GM12874 (cell line): ENCODE measurements at regions not wholly inside any gene's neighbourhood (a gene's known extent, or its start where the extent isn't known, plus 50 kb on each side); places are given as distances from the start of the nearest gene placed in this dataset.

Source experiments
- TF ChIP-seq, protein P1 (sequence below): IDR thresholded peaks from 2 replicates; pipeline ENCODE4 v1.5.1; 2011; ENCODE audit warnings: low read depth, mild to moderate bottlenecking, control low read depth, low read length, moderate library complexity; ENCODE audit not compliant: insufficient read depth

DNA sequence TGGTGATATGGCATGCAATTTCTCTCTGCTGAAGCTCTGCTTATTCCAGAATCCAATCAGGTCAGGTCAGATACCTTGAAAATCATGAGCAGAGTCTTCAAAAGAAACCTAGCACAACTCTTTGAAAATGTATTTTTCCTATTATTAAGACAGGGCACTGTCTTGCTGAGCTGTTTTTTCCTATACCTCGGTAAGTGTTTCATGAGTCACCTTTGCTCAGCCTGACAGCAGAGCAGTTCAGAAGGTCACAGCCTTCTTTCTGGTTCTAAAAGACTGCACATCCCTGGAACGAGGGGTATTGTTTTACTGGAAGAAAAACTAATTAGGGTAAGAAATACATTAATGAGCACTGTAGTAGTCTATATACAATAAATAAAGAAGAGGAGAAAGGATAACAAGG, 422.0 kb downstream of the SOX2 start:
- TF ChIP-seq, protein P1, sequence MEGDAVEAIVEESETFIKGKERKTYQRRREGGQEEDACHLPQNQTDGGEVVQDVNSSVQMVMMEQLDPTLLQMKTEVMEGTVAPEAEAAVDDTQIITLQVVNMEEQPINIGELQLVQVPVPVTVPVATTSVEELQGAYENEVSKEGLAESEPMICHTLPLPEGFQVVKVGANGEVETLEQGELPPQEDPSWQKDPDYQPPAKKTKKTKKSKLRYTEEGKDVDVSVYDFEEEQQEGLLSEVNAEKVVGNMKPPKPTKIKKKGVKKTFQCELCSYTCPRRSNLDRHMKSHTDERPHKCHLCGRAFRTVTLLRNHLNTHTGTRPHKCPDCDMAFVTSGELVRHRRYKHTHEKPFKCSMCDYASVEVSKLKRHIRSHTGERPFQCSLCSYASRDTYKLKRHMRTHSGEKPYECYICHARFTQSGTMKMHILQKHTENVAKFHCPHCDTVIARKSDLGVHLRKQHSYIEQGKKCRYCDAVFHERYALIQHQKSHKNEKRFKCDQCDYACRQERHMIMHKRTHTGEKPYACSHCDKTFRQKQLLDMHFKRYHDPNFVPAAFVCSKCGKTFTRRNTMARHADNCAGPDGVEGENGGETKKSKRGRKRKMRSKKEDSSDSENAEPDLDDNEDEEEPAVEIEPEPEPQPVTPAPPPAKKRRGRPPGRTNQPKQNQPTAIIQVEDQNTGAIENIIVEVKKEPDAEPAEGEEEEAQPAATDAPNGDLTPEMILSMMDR, result no peak

DNA sequence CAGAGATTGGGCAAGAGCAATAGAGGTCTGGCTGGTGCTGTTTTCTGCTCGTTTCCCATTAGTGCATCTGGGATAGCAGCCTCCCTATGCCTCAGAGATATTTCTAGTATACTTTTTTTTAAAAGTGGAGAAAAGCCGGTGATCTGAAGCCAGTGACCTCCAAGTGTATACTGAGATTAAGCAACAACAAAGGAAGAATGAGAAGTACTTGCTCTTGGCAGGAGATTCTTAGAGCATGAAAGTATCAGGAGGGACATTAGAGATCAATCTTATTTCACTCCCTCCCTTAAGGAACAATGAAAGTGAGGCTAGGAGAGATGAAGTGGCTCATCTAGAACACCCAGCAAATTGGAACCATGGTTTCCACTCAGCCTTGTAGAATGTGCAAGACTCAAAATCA, 423.3 kb downstream of the SOX2 start:
- TF ChIP-seq, protein P1, result no peak

DNA sequence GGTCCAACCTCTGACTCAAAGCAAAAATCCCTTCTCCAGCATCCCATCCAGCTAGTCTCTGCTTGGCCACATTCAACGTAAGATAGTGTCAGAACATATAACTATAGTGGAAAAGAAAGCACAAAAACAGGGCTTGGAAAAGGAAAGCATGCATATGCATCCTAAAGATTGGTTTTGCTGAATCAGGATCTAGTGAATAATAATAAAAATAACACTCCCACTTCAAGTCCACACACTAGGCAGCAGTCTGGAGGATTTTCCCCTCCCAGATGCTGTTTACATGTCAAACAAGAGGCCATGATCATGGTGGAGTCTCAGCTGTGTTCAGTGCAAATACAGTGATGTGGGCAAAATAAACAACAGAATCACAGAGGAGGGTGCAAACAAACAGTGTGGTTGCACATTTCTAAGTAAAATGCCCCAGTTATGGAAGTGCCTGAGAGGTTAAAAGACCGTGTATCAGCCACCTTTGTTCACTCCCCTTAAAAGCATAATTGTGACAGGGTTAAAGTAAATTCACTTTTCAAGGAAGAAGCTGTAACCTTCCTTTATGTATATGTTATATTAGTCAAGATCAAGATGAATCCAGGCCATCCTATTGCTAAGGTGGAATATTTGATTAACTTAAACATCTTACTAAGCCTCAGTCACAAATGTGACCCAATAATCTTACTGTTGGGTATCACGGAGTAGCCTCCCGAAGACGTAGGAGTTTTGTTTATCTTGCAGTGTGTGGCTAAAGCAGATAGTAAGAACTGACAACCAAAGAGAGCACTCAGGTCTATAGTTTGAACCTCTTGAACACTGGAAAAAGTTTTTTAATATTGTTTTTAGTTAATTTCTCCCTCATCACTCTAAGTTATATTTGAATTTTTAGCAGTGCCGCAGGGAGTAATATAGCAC, 424.5 kb downstream of the SOX2 start:
- TF ChIP-seq, protein P1, result no peak

DNA sequence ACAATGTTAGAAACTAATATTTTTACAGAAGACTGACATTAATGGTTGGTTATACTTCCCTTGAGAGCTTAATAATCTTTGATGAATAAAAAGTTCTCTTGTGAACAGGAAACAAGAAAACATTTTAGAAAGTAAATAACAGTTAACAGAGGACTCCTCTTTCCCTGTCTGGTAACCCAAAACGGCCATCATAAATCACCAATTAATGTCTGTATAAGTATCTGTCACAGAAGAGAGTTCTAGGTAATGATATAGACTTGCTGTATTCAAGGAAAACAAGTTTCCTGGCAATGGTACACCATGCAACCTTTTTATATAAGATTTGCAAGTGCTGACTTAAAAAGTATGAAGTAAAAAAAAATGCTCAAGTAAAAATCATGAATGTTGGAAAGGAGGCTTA, 426.7 kb downstream of the SOX2 start:
- TF ChIP-seq, protein P1, result no peak

DNA sequence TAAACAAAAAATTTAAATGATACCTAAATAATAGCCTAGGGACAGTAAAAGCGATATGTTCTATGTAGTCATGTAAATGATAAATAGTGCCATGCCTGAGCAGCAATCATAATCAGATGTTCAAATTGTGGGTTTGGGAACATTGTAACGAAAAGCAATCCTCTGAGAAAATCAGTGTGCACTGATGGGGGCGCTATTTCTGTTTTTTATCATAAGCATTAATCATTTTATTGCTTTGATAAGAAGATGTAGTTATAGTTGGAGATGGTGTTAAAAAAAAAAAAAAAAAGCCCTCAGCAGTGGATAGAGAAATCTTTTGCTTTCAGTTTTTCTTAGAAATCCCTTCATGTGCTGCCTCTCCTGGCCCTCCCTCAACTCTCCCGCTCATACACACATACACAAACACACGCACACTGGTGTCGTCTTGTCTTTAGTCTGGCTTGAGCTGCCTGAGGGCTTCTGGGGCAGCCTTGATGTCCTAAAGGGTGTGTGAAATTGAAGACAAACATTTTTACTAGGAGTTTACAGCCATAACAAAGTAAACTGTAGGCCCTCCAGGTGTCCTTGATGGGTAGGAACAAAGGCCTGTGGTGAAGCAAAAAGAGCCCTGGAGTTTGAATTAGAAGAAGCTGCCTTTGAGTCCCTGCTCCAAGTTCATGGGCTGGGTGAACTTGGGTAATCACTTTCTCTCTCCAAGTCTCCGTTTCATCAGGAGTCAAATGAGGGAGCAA, 428.1 kb downstream of the SOX2 start:
- TF ChIP-seq, protein P1, result no peak

DNA sequence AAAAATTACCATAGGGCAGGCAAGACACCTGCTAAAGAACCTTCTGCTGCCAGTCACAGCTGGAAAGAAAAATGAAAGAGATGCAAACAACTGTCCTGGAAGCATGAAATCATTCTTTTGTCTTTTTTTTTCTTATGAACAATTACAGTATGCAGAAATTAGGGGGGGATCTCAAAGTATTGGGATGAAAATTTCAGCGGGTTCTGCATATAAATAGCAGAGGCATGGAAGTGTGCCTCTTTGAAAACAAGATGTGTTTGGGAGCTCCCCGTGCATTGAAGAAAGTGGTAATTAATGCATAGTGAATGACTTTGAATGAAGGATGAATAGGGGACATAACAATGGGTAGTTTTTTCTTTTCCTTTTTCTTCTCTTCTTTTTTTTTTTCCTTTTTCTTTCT, 431.2 kb downstream of the SOX2 start:
- TF ChIP-seq, protein P1, result no peak

DNA sequence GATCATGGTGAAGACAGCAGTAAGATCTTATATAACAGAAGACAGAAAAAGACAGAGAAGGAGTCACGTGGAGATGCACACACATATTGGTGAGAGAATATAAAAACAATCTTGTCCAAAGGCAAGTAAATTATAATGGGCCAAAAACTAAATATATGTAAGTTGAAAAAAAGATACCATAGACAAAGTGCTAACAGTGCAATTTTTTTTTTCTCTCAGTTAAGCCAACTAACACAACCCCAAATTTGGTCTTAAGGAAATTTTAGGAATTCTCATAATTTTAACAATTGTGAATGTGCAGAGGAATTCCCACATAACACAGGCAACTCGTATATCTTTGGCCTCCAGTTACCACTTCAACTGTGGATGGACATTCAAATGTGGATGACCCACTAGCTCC, 432.2 kb downstream of the SOX2 start:
- TF ChIP-seq, protein P1, result no peak
